SU-DHL-6 (cell line): ENCODE measurements at regions not wholly inside any gene's neighbourhood (a gene's known extent, or its start where the extent isn't known, plus 50 kb on each side); places are given as distances from the start of the nearest gene placed in this dataset.

Experiments used
- H2AFZ ChIP-seq: fragments of 200-600 bp; sonication (generic); 2 replicates; pipeline ENCODE4 v1.6.1; 2014; ENCODE audit warnings: low read depth, mild to moderate bottlenecking, moderate library complexity, mixed read lengths, antibody characterized with exemption, low read length; ENCODE audit not compliant: severe bottlenecking
- H3F3A ChIP-seq: fragments of 200-600 bp; shearing (Covaris generic); 2 replicates; pipeline ENCODE4 v1.6.0; 2016; ENCODE audit warnings: antibody characterized with exemption, mild to moderate bottlenecking; ENCODE audit not compliant: insufficient read depth
- H3K27ac ChIP-seq: fragments of 200-600 bp; sonication (generic); 2 replicates; pipeline ENCODE4 v1.5.1; 2016; ENCODE audit warnings: low read depth, mild to moderate bottlenecking, low read length, moderate library complexity, mixed read lengths
- H3K27me3 ChIP-seq: fragments of 200-600 bp; sonication (generic), shearing (Covaris generic); 2 replicates; pipeline ENCODE4 v1.6.0; 2014; ENCODE audit warnings: mild to moderate bottlenecking, low read length
- H3K36me3 ChIP-seq: fragments of 200-600 bp; sonication (generic); 2 replicates; pipeline ENCODE4 v1.6.1; 2014; ENCODE audit warnings: mild to moderate bottlenecking, low read length, mixed read lengths
- H3K4me2 ChIP-seq: fragments of 300-600, 200-600 bp; shearing (Covaris generic), sonication (generic); 2 replicates; pipeline ENCODE4 v1.6.0; 2014; ENCODE audit warnings: low read length, low read depth, mild to moderate bottlenecking; ENCODE audit not compliant: poor library complexity, severe bottlenecking
- H3K4me3 ChIP-seq: fragments of 200-600 bp; sonication (generic); 2 replicates; pipeline ENCODE4 v1.5.1; 2014; ENCODE audit warnings: antibody characterized with exemption, low read length, mild to moderate bottlenecking, mixed read lengths; ENCODE audit not compliant: insufficient read depth, poor library complexity, severe bottlenecking
- H3K79me2 ChIP-seq: fragments of 200-600 bp; sonication (generic); 2 replicates; pipeline ENCODE4 v1.6.1; 2014; ENCODE audit warnings: mild to moderate bottlenecking, low read length, moderate library complexity; ENCODE audit not compliant: insufficient read depth
- H3K9ac ChIP-seq: fragments of 200-600 bp; sonication (generic); 2 replicates; pipeline ENCODE4 v1.7.0; 2014; ENCODE audit warnings: mild to moderate bottlenecking, low read length
- H3K9me2 ChIP-seq: fragments of 200-600 bp; sonication (generic); replicated peaks from 2 replicates; pipeline ENCODE4 v1.6.1; 2014; ENCODE audit warnings: low read length; ENCODE audit not compliant: insufficient read depth
- H3K9me3 ChIP-seq: fragments of 200-600 bp; sonication (generic); 2 replicates; pipeline ENCODE4 v1.6.1; 2014; ENCODE audit warnings: low read length, mixed read lengths; ENCODE audit not compliant: insufficient read depth
- H4K20me1 ChIP-seq: fragments of 200-600 bp; sonication (generic); 2 replicates; pipeline ENCODE4 v1.6.1; 2014; ENCODE audit warnings: low read depth, mild to moderate bottlenecking, antibody characterized with exemption, low read length, moderate library complexity, mixed read lengths
- CTCF ChIP-seq: fragments of 200-600 bp; sonication (generic); IDR thresholded peaks from one replicate; pipeline ENCODE4 v1.5.1; 2017; ENCODE audit warnings: antibody characterized with exemption, mild to moderate bottlenecking, low read length, moderate library complexity; ENCODE audit not compliant: insufficient read depth, poor library complexity, severe bottlenecking
- EZH2phosphoT487 ChIP-seq: fragments of 200-600 bp; sonication (generic), shearing (Covaris generic); conservative IDR thresholded peaks from 2 replicates; pipeline ENCODE4 v1.6.1; 2018; ENCODE audit warnings: mild to moderate bottlenecking, antibody characterized with exemption, low read length, moderate library complexity, mixed read lengths

GRCh38 chr18:26618135-26618534 lies 69.8 kb upstream of the KCTD1 start:
- Histone ChIP-seq H3K4me2 (no peak overlapping the region), H3K79me2 (no peaks in the 10 kb centered on the region), H3K36me3 (no peaks in the 10 kb centered on the region), H2AFZ (no peak overlapping the region), H4K20me1 (no peaks in the 10 kb centered on the region), H3K27ac (no peak overlapping the region), H3K4me3 (no peak overlapping the region), H3K9ac (no peak overlapping the region), H3F3A (no peaks in the 10 kb centered on the region), H3K9me2 (no peaks in the 10 kb centered on the region), H3K27me3 (no peaks in the 10 kb centered on the region), H3K9me3 (no peaks in the 10 kb centered on the region)
- no peak for TF ChIP-seq CTCF
- TF ChIP-seq EZH2phosphoT487, result no peak

- no peak overlapping the region for H3K4me3 ChIP-seq
- no peaks in the 10 kb centered on the region for H3K79me2 ChIP-seq
- H3F3A ChIP-seq, result no peaks in the 10 kb centered on the region
- H3K36me3 ChIP-seq, result no peaks in the 10 kb centered on the region
- H3K27me3 ChIP-seq, result no peaks in the 10 kb centered on the region
- H2AFZ ChIP-seq, result no peak overlapping the region
- no peak for TF ChIP-seq CTCF
- TF ChIP-seq EZH2phosphoT487, result no peak
- no peak overlapping the region for H3K9ac ChIP-seq
- H3K9me3 ChIP-seq, result no peaks in the 10 kb centered on the region
- no peak overlapping the region for H3K4me2 ChIP-seq
- no peak overlapping the region for H3K27ac ChIP-seq
- no peaks in the 10 kb centered on the region for H3K9me2 ChIP-seq
- H4K20me1 ChIP-seq, result no peaks in the 10 kb centered on the region
Measured at GRCh38 chr18:26617151-26617554, 68.8 kb upstream of the KCTD1 start.

- H3K4me2 ChIP-seq, result no peak overlapping the region
- no peaks in the 10 kb centered on the region for H4K20me1 ChIP-seq
- H3K4me3 ChIP-seq, result no peak overlapping the region
- H3F3A ChIP-seq, result no peaks in the 10 kb centered on the region
- TF ChIP-seq CTCF, result no peak
- TF ChIP-seq EZH2phosphoT487, result no peak
- H3K9me3 ChIP-seq, result no peaks in the 10 kb centered on the region
- H3K27ac ChIP-seq, result no peak overlapping the region
- H3K36me3 ChIP-seq, result no peaks in the 10 kb centered on the region
- H3K79me2 ChIP-seq, result no peaks in the 10 kb centered on the region
- no peak overlapping the region for H2AFZ ChIP-seq
- no peaks in the 10 kb centered on the region for H3K27me3 ChIP-seq
- H3K9me2 ChIP-seq, result no peaks in the 10 kb centered on the region
- H3K9ac ChIP-seq, result no peak overlapping the region
Measured at GRCh38 chr18:26614374-26614773, 66.0 kb upstream of the KCTD1 start.
